HG03378 (cell line): ENCODE measurements at regions not wholly inside any gene's neighbourhood (a gene's known extent, or its start where the extent isn't known, plus 50 kb on each side); places are given as distances from the start of the nearest gene placed in this dataset.
"Not testable (repeated sequence)": the region's sequence is repeated elsewhere in the genome, so short reads cannot be mapped to it uniquely, and the experiment has no call there.

ENCODE experiments used
- ATAC-seq: cut with Tn5 transposase; IDR thresholded peaks from one replicate; pipeline ENCODE4 v1.9.1; 2021; ENCODE audit warnings: mild to moderate bottlenecking, moderate library complexity; ENCODE audit not compliant: unreplicated experiment

DNA sequence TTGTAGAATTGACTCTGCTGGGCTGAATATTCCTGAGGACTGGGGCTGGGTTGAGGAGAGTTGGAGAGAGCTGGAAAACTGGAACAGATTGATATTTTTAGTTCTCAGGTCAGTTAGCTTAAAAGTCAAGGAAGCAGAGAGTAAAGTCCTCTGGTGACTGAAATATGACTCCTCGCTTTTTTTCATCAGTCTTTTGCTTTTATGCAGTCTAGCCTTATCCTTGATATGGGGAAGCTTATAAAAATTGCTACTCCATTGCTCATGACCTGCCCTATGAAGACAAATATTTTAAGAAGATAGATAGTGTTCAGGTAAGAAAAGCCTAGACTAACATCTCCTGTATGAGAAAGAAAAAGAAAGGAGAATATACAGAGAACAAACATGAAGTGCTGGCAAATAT lies 152.7 kb downstream of the C4orf33 start:
- no peak for ATAC-seq

DNA sequence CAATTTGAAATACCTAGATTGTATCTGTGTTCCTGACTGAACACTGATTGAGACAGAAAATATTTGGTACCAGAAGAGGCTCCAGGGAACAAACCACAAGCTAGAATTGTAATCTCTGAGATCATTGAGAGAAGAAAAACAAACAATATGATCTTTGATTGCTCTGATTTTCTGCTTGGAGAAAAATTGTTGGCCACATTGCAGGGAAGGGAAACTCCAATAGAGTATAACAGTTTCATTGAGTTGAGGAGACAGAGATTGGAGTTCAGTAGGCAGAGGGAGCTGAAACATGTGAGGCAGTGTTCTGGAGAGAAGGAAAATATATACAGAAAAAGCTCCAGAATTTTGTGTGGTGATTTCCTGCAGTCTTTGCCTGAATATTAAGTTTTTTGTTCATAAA lies 158.2 kb downstream of the C4orf33 start:
- ATAC-seq: no peak

DNA sequence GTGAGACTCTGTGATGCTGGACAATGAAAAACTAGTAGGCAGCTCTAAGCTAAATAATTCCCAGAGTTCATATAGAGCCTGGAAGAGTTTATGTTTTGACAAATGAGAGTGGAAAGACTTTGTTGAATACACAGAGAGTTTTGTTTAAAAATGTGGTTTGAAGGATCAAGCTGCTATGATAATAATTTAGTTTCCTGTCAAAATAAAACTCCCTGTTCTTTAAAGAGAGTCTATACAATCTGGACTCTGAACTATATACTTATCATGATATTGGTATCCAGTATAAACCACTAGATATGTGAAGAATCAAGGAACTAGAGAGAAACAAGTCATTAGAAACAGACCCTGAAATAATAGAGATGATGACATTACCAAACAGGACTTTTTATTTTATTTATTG lies 158.6 kb downstream of the C4orf33 start:
- no peak for ATAC-seq

DNA sequence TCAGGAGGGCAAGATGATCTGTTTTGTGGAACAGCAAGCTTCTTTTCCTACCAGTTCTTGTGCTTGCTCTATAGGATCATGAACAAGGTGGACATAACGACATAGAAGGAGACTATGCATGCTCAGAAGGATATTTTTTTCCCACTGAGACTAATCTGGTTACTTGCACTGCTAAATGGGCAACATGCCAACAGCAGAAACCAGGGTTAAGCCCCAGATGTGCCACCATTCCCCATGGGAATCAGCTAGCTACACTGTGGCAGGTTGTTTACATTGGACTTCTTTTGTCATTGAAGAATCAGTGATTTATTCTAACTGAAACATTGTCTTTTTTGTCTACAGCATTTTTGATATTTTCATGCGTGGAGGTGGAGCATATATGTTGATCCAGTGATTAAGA lies 165.6 kb downstream of the C4orf33 start:
- ATAC-seq: no peak

DNA sequence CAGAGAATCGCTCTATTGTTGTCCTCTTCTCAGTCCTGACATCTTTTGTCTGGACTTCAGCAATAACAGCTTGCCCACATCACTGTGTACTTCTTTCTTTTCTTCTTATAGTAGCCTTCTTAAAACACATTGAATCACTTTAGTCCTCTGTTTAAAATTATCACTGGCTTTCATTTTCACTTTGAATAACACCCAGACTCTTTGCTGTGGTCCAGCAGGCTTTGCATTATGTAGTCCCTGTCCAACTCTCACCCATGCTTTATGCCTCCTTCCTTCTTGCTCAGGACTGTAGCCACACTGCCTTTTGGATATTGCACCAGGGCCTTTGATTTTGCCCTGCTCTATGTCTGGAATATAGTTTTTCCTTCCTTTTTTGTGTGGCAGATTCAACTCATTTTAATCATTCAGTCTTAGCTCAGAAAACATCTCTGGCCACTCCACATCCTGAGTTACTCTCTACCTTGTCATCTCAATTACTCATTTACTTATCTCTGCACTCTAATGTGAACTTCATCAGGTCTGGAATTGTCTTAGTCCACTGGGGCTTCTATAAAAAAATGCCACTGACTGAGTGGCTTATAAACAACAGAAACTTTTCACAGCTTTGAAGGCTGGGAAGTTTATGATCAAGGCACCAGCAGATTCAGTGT lies 168.2 kb downstream of the C4orf33 start:
- ATAC-seq: peak; percentile 98

DNA sequence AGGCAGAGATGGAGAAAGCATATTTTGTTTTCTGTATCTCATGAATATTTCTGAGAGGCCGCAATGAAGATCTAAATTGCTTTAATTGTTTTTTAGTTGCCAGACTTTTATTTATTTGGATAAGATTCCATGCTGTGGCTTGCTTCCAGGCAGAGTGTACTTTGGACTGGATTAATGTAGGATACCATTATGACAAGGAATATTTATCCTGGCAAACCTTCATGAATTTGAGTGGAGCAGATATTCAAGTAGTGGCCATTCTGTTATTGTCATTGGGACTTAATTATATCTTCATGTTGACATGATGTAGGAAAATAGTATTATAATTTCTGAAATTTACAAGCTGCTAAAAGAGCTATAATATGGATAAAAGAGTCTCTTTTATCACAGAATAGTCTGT lies 182.9 kb downstream of the C4orf33 start:
- ATAC-seq: no peak

DNA sequence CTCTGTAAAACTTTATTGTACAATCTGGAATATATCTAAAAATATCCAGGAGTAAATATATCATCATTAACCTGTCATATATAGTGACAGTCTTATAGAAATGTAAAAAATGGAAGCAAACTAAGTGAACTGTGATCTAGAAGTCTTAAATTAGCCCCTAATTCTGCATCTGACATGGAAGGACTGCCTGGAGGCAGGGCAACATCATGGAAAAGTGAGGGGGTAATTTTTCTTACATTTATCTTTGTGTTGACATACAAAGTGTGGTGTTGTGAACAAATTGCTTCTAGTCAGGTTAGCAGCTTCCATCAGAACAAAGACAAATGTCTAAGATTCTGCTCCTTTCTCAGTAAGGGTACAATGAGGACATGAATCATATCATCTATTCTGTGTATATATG lies 186.3 kb downstream of the C4orf33 start:
- ATAC-seq: no peak

DNA sequence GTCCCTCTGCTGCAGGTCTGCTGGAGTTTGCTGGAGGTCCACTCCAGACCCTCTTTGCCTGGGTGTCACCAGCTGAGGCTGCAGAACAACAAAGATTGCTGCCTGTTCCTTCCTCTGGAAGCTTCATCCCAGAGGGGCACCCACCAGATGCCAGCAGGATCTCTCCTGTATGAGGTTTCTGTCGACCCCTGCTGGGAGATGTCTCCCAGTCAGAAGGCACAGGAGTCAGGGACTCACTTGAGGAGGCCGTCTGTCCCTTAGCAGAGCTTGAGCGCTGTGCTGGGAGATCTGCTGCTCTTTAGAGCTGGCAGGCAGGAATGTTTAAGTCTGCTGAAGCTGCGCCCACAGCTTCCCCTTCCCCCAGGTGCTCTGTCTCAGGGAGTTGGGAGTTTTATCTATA lies 196.2 kb downstream of the C4orf33 start:
- ATAC-seq: not testable (repeated sequence)

DNA sequence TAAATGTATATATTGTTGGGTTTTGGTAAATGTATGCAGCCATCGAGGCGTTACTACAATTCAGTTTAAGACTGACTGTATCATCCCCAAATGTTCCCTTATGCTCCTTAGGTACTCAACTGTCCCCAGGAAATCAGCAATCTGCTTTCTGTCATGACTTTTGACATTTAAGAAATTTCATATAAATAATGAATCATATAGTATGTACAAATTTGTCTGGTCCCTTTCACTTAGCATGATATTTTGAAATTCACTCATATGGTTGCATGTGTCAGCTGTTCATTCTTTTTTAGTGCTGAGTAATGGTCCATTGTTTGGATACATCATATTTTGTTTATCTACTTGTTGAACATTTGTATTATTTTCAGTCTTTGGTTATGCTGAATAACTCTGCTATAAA lies 218.8 kb downstream of the C4orf33 start:
- ATAC-seq: no peak

DNA sequence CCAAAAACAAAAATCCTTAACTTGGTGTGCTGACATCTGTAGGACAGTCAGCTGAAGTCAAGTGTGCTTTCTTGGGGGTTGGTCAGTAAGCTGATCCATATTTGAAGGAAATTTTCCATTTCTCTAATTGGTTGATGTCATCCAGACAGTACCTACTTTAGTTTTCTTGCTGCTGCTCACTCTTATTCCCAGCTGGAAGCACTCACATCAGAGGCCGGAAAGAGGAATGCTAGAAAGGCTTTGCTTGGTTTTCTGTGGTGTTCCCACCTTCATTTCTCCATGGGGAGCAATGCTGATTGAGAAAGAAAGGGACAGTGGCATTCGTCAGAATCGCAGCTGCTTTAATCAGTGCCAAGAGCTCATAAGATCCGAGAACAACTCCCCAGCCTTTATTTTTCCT lies 227.0 kb downstream of the C4orf33 start:
- no peak for ATAC-seq

DNA sequence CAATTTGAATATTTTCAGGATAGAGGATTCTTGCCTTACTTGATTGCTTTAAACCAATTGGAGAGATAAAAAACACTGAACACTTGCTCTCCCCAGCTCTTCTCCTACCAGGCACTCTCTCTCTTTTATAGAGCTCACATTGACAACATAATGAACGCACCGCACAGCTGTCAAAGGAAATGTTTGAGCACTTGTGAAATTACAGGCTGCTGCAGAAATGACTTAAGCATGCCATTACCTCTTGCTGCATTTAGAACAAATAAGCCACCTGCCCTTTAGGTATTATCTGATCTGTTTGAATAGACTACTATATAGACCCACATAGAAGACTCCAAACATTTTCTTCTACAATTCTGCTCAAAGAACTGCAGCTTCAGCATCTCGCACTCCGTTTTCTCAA lies 227.7 kb downstream of the C4orf33 start:
- no peak for ATAC-seq

DNA sequence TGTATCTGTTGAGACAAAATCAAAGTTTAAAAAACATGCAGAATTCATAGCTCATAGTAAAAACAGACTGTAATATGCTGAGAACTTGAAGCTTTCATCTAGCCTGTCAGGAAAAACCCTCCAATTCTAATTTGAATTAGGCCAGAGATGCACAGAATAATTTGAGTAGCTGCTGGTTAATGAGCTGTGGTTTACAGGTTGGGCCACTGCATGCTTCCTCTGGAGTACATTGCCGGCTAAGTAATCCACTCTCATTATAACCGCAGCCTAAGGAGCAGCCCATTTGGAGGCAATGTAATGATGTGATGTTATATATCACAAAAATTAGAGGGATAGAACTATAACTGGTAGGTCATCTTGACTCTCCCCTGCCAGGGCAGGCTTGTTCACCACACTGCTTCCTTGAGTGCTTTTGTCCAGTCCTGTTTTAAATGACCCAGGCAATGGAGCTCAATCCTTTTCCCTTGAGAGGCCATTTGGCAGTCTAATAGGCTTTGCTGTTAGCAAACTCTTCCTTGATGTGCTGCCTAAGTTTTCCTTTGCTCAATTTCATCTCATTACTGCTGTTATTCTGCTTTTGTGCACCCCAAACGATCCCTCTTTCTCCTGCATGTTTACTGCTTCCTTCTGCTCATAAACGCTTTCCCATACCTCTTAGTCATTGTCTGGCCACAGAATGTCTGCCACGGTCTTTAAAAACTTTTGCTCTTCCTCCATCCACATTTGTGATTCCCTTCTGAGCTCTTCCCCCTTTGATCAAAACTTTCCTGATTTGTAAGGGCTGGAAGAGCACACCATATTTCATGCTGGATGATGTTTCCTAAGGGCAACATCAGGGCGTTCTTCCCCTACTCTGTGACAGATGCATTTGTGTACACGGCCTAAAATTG lies 230.9 kb downstream of the C4orf33 start:
- ATAC-seq: no peak

DNA sequence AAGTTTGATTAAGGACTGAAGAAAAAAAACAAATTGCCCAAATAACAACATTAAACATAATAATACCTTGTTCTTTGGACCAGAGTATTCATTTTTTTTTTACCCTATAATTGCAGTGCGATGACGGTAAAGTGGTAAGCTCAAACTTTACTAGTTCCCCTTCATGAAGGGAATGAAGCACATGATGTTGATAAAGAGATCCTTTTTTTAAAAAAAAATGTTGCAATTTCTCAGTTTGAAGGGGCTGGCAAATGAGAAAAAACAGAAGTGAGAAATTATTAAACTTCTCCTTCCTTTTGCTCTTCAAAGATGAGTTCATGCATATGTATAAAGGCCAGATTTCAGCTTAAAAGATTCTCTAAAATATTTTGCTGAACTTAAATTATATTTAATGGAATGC lies 231.7 kb downstream of the C4orf33 start:
- no peak for ATAC-seq

DNA sequence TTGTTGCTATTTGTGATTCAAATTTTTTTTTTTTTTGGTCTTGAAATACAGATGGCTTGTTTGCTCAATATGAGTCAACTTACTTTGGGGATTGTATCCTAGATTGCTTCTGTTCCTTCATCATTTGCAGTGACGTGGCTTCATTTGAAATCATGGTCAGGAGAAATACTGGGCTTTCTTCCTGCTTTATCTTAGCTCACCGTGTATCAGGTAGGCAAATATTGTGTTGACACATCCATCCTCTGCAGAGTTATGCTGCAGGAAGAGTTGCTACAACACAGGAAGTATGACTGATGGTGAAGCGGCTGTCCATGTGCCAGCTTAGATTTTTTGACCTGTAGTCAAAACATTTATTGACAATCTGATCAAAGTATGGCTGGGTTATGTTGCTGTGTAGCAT lies 232.2 kb downstream of the C4orf33 start:
- no peak for ATAC-seq

DNA sequence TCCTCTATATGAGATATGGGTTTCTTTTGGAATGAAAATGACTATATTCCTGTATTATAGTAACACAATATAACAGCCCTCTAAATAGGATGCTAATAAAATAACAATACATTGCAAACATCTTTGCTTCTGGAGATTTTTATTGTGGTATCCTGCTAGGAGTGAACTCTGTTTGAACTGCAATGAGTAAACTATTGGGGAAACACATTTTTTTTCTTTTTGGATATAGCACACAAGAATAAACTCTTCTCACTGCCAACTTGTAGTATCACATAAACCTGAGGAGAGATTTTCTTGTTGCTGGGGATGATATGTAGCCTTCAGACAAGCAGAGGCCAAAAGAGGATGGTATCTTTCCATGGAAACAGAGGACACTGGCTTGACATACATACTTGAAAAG lies 238.2 kb downstream of the C4orf33 start:
- ATAC-seq: no peak

DNA sequence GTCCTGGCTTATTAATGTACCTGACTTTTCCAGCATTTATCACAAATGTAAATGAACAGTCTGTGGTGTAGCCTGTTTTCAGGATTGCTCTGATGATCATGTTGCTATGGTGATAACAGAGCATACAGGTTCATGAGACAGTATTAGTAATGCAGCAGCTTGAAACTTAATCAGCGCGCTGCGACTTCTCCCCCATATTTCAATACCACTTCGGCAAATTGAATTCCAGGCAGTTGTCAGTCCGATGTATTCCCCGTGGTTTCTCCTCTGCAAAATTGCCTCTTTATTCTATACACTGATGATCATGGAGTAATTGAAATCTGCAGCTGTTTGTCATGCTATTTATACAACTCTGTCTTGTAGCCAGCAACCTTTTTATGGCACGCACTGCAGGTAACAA lies 239.3 kb downstream of the C4orf33 start:
- no peak for ATAC-seq

DNA sequence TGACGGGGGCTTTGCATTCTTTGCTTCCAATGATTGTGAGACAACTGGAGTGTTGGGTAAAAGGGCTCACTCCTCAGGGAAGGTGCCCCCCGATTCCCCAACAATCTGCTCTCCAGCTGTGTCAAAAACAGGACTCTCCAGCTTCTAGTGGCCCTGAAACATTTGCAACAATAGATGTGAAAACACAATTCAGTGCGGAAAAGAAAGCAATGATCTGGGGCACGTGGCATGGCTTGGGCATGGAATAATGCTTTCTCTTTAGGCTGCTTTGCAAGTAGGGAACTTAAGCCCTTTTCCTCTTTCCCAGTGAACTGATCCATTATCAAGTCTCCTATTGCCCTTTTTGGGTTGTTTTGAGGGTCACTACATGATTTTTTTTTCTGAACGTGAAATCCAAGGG lies 239.9 kb downstream of the C4orf33 start:
- ATAC-seq: no peak

DNA sequence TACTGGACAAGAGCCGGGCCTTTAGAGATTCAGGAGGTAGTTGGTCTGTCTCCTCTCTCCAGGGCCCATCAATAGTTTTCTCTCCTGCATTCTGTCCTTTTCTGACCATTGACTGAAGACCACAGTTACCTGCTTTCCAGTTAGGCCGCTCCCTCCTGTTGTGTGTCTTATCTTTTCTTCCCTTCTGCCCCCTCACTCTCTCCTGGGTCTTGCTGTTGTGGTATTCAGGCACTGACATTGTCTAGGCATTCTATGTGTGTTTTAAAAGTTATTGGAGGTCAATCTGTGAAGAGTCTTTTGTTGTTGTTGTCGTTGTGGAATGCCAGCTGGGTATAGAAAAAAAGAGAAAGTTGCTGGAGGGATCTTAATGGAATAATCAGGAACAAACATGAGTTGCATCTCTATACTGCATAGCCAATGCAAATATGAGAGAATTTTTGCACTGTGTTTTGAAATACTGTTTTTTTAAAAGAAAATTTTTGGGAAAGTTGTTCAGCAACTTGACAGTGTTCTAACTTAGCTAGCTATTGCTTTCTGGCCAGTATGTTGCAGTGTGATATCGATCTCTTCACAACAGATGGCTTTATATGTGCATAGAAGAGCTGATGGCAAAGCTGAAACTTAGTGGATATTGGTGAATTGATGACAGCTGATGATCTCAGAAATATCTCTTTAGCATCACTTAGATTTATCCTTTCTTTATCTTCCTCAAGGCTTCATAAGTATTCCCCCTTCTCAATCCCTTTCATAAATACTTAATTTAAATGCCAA lies 240.7 kb downstream of the C4orf33 start:
- no peak for ATAC-seq

DNA sequence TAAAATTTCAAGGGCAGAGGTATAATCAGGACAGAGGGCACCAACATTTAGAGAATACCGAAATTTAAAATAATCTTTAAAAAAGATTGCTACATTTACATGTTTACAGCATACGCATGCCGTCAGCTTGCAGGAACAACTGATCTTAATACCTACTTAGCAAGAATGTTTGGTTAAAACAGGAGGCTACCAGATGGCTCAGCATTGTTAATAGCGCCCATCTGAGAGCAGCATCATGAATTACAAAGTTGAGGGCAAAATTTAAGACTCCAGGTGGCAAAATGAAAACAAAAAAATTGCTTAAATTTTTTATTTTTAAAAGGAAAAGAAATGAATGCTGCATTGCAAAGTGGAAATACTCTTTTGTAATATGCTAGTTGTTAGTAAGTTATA lies 241.3 kb downstream of the C4orf33 start:
- no peak for ATAC-seq

DNA sequence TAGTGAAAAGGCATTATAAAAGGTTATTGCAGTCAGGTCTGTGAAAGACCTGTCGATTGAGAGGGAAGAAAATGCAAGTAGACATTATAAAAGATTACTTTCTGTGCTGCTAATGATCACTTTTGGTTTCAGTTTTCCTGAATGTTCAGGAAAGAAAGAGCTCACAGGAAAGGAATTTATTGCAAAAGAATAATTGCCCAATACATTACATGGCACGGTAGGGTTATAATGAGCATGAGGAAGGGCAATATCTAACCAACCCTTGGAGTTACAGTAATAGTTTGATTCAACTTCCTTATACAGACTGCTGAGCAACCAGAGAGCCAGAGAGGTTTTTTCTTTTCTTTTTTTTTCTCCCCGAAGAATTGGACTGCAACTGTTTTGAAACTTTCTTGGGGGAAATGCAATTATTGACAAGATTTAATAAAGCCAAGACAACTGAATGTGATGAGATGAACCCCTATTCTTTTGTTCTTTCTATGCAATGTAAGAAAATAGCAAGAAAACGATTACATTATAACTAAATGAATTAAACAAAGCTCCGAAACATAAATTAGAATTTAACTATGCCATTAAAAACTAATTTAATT lies 247.0 kb downstream of the C4orf33 start:
- no peak for ATAC-seq

DNA sequence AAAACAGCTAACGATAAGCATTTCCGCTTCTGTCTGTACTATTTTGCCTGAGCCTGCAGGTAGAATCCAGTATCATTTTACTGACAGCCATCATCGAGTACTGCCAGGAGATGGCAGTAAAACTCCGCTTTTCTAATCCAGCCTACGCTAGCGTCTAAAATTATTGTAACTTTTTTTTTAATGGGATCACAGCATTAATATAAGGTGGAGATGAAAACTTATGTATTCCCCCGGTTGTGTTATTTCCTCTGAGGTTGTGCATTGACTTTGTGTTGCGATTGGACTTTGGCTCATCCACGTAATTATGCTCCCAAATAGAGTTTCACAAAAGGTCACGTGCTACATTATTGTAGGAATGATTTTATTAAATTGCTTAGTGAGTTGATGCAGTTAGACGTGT lies 248.1 kb downstream of the C4orf33 start:
- ATAC-seq: peak; percentile 78
